Sigmoid colon (tissue), 3 donors: ENCODE measurements at regions not wholly inside any gene's neighbourhood (a gene's known extent, or its start where the extent isn't known, plus 50 kb on each side); places are given as distances from the start of the nearest gene placed in this dataset.

Source experiments
- CTCF ChIP-seq, 4 experiments: fragments of 450-650 bp in 3 of 4; fragments of 200-600 bp in 1 of 4; IDR thresholded peaks; one replicate each; pipeline ENCODE4 v1.5.1; 2016 to 2019; ENCODE audit warnings: antibody characterized with exemption in 4 of 4, mild to moderate bottlenecking in 3 of 4, moderate library complexity in 2 of 4
- POLR2A ChIP-seq, 2 donors: fragments of 450-650 bp; IDR thresholded peaks; one replicate each; pipeline ENCODE4 v1.6.1; 2016; ENCODE audit warnings: antibody characterized with exemption in 2 of 2, mild to moderate bottlenecking in 2 of 2, moderate library complexity in 2 of 2

- TF ChIP-seq CTCF (IDR thresholded peaks at IDR 0.05), result no peak
- TF ChIP-seq POLR2A (IDR thresholded peaks at IDR 0.05), result no peak
Measured at GRCh38 chr5:57836921-57837320, 354.3 kb upstream of the ACTBL2 start.
